Neural cell (in vitro differentiated cells): ENCODE measurements at regions not wholly inside any gene's neighbourhood (a gene's known extent, or its start where the extent isn't known, plus 50 kb on each side); places are given as distances from the start of the nearest gene placed in this dataset.
"Not testable (repeated sequence)": the region's sequence is repeated elsewhere in the genome, so short reads cannot be mapped to it uniquely, and the experiment has no call there.

Experiments
- H2AFZ ChIP-seq: fragments of 200-600, 300-800 bp; sonication (generic), shearing (Covaris generic); 2 replicates; pipeline ENCODE4 v1.6.0; 2014; ENCODE audit warnings: low read depth, mild to moderate bottlenecking, antibody characterized with exemption, low read length, moderate library complexity
- H3F3A ChIP-seq: fragments of 200-600 bp; shearing (Covaris generic); 2 replicates; pipeline ENCODE4 v1.6.1; 2016; ENCODE audit warnings: mild to moderate bottlenecking, moderate library complexity, mixed read lengths, antibody characterized with exemption, low read length; ENCODE audit not compliant: insufficient read depth, poor library complexity, severe bottlenecking
- H3K27ac ChIP-seq: fragments of 200-600, 300-800 bp; sonication (generic), shearing (Covaris generic); 2 replicates; pipeline ENCODE4 v1.5.1; 2014; ENCODE audit warnings: mild to moderate bottlenecking, low read length, moderate library complexity
- H3K27me3 ChIP-seq: fragments of 300-800, 200-600 bp; sonication (generic), shearing (Covaris generic); 2 replicates; pipeline ENCODE4 v1.6.0; 2014; ENCODE audit warnings: mild to moderate bottlenecking, low read depth, low read length, moderate library complexity; ENCODE audit not compliant: insufficient read depth
- H3K36me3 ChIP-seq: fragments of 300-800, 200-600 bp; sonication (generic), shearing (Covaris generic); 2 replicates; pipeline ENCODE4 v1.5.1; 2014; ENCODE audit warnings: mild to moderate bottlenecking, antibody characterized with exemption, low read length, moderate library complexity; ENCODE audit not compliant: insufficient read depth
- H3K4me2 ChIP-seq: fragments of 300-800, 200-600 bp; sonication (generic), shearing (Covaris generic); 2 replicates; pipeline ENCODE4 v1.6.0; 2014; ENCODE audit warnings: mild to moderate bottlenecking, low read length
- H3K4me3 ChIP-seq: fragments of 300-800, 200-600 bp; sonication (generic), shearing (Covaris generic); 2 replicates; pipeline ENCODE4 v1.5.1; 2014; ENCODE audit warnings: mild to moderate bottlenecking, low read length, moderate library complexity
- H3K79me2 ChIP-seq: fragments of 200-600 bp; shearing (Covaris generic); replicated peaks from 2 replicates; pipeline ENCODE4 v1.6.0; 2014; ENCODE audit warnings: mild to moderate bottlenecking, low read length, moderate library complexity; ENCODE audit not compliant: insufficient read depth
- H3K9ac ChIP-seq: fragments of 300-800, 200-600 bp; sonication (generic), shearing (Covaris generic); 2 replicates; pipeline ENCODE4 v1.6.1; 2016; ENCODE audit warnings: mild to moderate bottlenecking, low read length, mixed read lengths
- H3K9me2 ChIP-seq: fragments of 200-600 bp; shearing (Covaris generic); 2 replicates; pipeline ENCODE4 v1.6.1; 2016; ENCODE audit warnings: mild to moderate bottlenecking, low read length, mixed read lengths; ENCODE audit not compliant: insufficient read depth
- H3K9me3 ChIP-seq: fragments of 200-600, 300-800 bp; sonication (generic), shearing (Covaris generic); 2 replicates; pipeline ENCODE4 v1.6.1; 2016; ENCODE audit warnings: mild to moderate bottlenecking, mixed run types, low read length, moderate library complexity, mixed read lengths
- H4K20me1 ChIP-seq: fragments of 200-600 bp; shearing (Covaris generic); 2 replicates; pipeline ENCODE4 v1.6.1; 2016; ENCODE audit warnings: mild to moderate bottlenecking, mixed run types; ENCODE audit not compliant: insufficient read depth
- EP300 ChIP-seq: fragments of 450-650 bp; conservative IDR thresholded peaks from 2 replicates; pipeline ENCODE4 v1.6.1; 2014; ENCODE audit warnings: antibody characterized with exemption, mild to moderate bottlenecking, moderate library complexity; ENCODE audit not compliant: poor library complexity, severe bottlenecking
- EZH2 ChIP-seq: fragments of 200-600, 300-800 bp; shearing (Covaris generic), sonication (generic); IDR thresholded peaks from 2 replicates; pipeline ENCODE4 v1.6.1; 2014; ENCODE audit warnings: antibody characterized with exemption, low read length, borderline replicate concordance, mild to moderate bottlenecking; ENCODE audit not compliant: insufficient read depth, poor library complexity, severe bottlenecking
- MXI1 ChIP-seq: fragments of 450-650 bp; conservative IDR thresholded peaks from 2 replicates; pipeline ENCODE4 v1.6.1; 2014; ENCODE audit warnings: antibody characterized with exemption, mild to moderate bottlenecking; ENCODE audit not compliant: poor library complexity, severe bottlenecking
- POLR2AphosphoS5 ChIP-seq: IDR thresholded peaks from 2 replicates; pipeline ENCODE4 v1.6.1; 2012
- RAD21 ChIP-seq: fragments of 450-650 bp; conservative IDR thresholded peaks from 2 replicates; pipeline ENCODE4 v1.6.1; 2014; ENCODE audit warnings: antibody characterized with exemption, mild to moderate bottlenecking, moderate library complexity
- REST ChIP-seq: IDR thresholded peaks from 2 replicates; pipeline ENCODE4 v1.6.1; 2012; ENCODE audit warnings: borderline replicate concordance
- SMC3 ChIP-seq: fragments of 450-650 bp; conservative IDR thresholded peaks from 2 replicates; pipeline ENCODE4 v1.6.1; 2014; ENCODE audit warnings: antibody characterized with exemption, mild to moderate bottlenecking, moderate library complexity; ENCODE audit not compliant: poor library complexity
- TAF1 ChIP-seq: IDR thresholded peaks from 2 replicates; pipeline ENCODE4 v1.6.1; 2012; ENCODE audit warnings: low read depth
- TF ChIP-seq, protein P1 (sequence below): fragments of 450-650 bp; IDR thresholded peaks from 2 replicates; pipeline ENCODE4 v1.5.1; 2014; ENCODE audit warnings: antibody characterized with exemption, mild to moderate bottlenecking, moderate library complexity; ENCODE audit not compliant: poor library complexity, severe bottlenecking

DNA sequence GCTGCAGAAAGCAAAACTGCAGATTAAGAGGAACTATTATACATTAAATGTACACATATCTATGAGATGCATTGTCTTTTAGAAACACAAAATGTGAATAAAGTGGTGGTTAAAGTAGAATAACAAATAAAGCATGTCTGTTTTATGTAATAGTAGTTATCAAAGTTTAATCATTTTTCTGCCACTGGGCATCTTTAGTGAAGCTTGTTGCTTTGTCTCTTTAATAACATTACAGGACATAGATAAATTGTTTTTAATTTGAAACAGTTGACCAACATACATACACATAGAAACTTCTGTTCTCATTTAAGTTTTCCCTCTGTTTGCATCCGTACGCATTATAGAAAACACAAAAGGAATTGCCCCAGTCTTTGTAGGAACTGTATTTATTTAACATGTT lies 1700.0 kb upstream of the ADGRL3 start:
- TF ChIP-seq, protein P1, sequence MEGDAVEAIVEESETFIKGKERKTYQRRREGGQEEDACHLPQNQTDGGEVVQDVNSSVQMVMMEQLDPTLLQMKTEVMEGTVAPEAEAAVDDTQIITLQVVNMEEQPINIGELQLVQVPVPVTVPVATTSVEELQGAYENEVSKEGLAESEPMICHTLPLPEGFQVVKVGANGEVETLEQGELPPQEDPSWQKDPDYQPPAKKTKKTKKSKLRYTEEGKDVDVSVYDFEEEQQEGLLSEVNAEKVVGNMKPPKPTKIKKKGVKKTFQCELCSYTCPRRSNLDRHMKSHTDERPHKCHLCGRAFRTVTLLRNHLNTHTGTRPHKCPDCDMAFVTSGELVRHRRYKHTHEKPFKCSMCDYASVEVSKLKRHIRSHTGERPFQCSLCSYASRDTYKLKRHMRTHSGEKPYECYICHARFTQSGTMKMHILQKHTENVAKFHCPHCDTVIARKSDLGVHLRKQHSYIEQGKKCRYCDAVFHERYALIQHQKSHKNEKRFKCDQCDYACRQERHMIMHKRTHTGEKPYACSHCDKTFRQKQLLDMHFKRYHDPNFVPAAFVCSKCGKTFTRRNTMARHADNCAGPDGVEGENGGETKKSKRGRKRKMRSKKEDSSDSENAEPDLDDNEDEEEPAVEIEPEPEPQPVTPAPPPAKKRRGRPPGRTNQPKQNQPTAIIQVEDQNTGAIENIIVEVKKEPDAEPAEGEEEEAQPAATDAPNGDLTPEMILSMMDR, result no peak
- TF ChIP-seq MXI1 (no peak), TAF1 (no peak), POLR2AphosphoS5 (no peak), SMC3 (no peak), EP300 (no peak), RAD21 (no peak), EZH2 (no peak), REST (no peak)
- Histone ChIP-seq H3K9ac (no peak overlapping the region), H2AFZ (no peak overlapping the region), H4K20me1 (no peaks in the 10 kb centered on the region), H3K9me2 (no peaks in the 10 kb centered on the region), H3F3A (no peaks in the 10 kb centered on the region), H3K4me2 (no peak overlapping the region), H3K27ac (no peak overlapping the region), H3K9me3 (no peaks in the 10 kb centered on the region), H3K4me3 (no peak overlapping the region), H3K79me2 (no peaks in the 10 kb centered on the region), H3K27me3 (no peaks in the 10 kb centered on the region), H3K36me3 (no peaks in the 10 kb centered on the region)

DNA sequence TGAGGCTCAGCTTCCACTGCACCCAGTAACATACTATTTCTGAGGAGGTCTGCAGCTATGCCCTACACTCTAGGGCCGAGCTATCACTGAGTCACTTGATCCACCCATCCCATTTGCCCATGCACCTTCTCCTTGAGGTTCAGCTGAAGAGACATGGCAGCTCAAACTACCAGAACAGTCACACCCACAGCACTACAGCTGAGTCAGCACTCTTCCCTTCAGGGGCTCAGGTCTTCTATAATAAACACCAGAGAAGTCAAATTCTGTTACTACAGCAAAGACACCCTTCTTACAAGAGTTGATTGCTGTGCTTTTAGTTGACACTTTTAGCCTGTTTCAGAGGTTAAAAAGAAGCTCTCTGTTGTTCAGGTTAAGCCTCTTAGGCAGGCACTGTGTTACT lies 1696.4 kb upstream of the ADGRL3 start:
- no peaks in the 10 kb centered on the region for H3K36me3 ChIP-seq
- TF ChIP-seq EP300 (no peak), RAD21 (no peak), SMC3 (no peak), REST (no peak), POLR2AphosphoS5 (no peak), EZH2 (no peak)
- no peak overlapping the region for H2AFZ ChIP-seq
- no peaks in the 10 kb centered on the region for H3K9me3 ChIP-seq
- no peaks in the 10 kb centered on the region for H3K9me2 ChIP-seq
- H4K20me1 ChIP-seq, result no peaks in the 10 kb centered on the region
- no peak overlapping the region for H3K9ac ChIP-seq
- H3K27me3 ChIP-seq, result no peaks in the 10 kb centered on the region
- H3K4me2 ChIP-seq, result no peak overlapping the region
- no peaks in the 10 kb centered on the region for H3F3A ChIP-seq
- no peak overlapping the region for H3K4me3 ChIP-seq
- no peaks in the 10 kb centered on the region for H3K79me2 ChIP-seq
- H3K27ac ChIP-seq, result no peak overlapping the region

GRCh38 chr4:59511809-59512208 lies 1688.3 kb upstream of the ADGRL3 start:
- not testable (repeated sequence) for H3K36me3 ChIP-seq, H3K9me3 ChIP-seq, H3K27me3 ChIP-seq, H4K20me1 ChIP-seq, H3K4me3 ChIP-seq, H2AFZ ChIP-seq, H3F3A ChIP-seq, H3K27ac ChIP-seq, H3K79me2 ChIP-seq, H3K9ac ChIP-seq, H3K9me2 ChIP-seq, H3K4me2 ChIP-seq
